Keratinocyte (primary cell): ENCODE measurements at regions not wholly inside any gene's neighbourhood (a gene's known extent, or its start where the extent isn't known, plus 50 kb on each side); places are given as distances from the start of the nearest gene placed in this dataset.

Experiments used
- DNase-seq: peaks from one replicate; pipeline ENCODE4 v3.0.0-alpha.2; 2011; ENCODE audit warnings: low read depth, missing footprints, low spot score
- FAIRE-seq: peaks from 2 replicates; lab custom pipeline; 2011; peaks lifted over from hg19 to GRCh38; lab: Jason Lieb, UNC
- H2AFZ ChIP-seq: 2 replicates; pipeline ENCODE4 v1.6.0; 2012; ENCODE audit warnings: low read length, control low read depth, inconsistent platforms; ENCODE audit not compliant: control insufficient read depth
- H3K27ac ChIP-seq: 2 replicates; pipeline ENCODE4 v1.5.1; 2011; ENCODE audit warnings: low read length; ENCODE audit not compliant: control insufficient read depth, insufficient read depth
- H3K27me3 ChIP-seq: 3 replicates; pipeline ENCODE4 v1.6.0; 2011; ENCODE audit warnings: low read length; ENCODE audit not compliant: control insufficient read depth, insufficient read depth; ENCODE audit errors: extremely low read depth
- H3K36me3 ChIP-seq, 2 experiments: 2 replicates in 1 of 2; 3 replicates in 1 of 2; pipeline ENCODE4 v1.5.1; 2011; ENCODE audit warnings: low read length in 2 of 2, mild to moderate bottlenecking in 1 of 2; ENCODE audit not compliant: control insufficient read depth in 2 of 2, insufficient read depth in 2 of 2; ENCODE audit errors: extremely low read depth in 1 of 2
- H3K4me1 ChIP-seq: 3 replicates; pipeline ENCODE4 v1.5.1; 2011; ENCODE audit warnings: low read length; ENCODE audit not compliant: control insufficient read depth, insufficient read depth; ENCODE audit errors: extremely low read depth
- H3K4me2 ChIP-seq: 3 replicates; pipeline ENCODE4 v1.6.0; 2011; ENCODE audit warnings: low read depth, low read length; ENCODE audit not compliant: control insufficient read depth, insufficient read depth; ENCODE audit errors: extremely low read depth
- H3K4me3 ChIP-seq, 3 experiments: fragments of 200-600 bp in 1 of 3; sonication (generic) in 1 of 3; 2 replicates in 2 of 3; 3 replicates in 1 of 3; pipeline ENCODE4 v1.5.1; 2011 to 2016; ENCODE audit warnings: low read length in 3 of 3, mild to moderate bottlenecking in 3 of 3, control low read depth in 2 of 3, inconsistent platforms in 1 of 3, low read depth in 1 of 3, mixed read lengths in 1 of 3, mixed run types in 1 of 3, moderate library complexity in 1 of 3; ENCODE audit not compliant: control insufficient read depth in 2 of 3, insufficient read depth in 2 of 3; ENCODE audit errors: extremely low read depth in 1 of 3
- H3K79me2 ChIP-seq: 2 replicates; pipeline ENCODE4 v1.6.0; 2012; ENCODE audit warnings: low read length; ENCODE audit not compliant: control insufficient read depth, insufficient read depth
- H3K9ac ChIP-seq: 3 replicates; pipeline ENCODE4 v1.6.0; 2011; ENCODE audit warnings: low read length; ENCODE audit not compliant: control insufficient read depth, insufficient read depth; ENCODE audit errors: extremely low read depth
- H3K9me1 ChIP-seq: 3 replicates; pipeline ENCODE4 v1.6.0; 2011; ENCODE audit warnings: low read length; ENCODE audit not compliant: control insufficient read depth, insufficient read depth; ENCODE audit errors: extremely low read depth
- H3K9me3 ChIP-seq: 2 replicates; pipeline ENCODE4 v1.5.1; 2012; ENCODE audit warnings: low read depth, low read length; ENCODE audit not compliant: control insufficient read depth
- H4K20me1 ChIP-seq: 3 replicates; pipeline ENCODE4 v1.6.0; 2011; ENCODE audit warnings: low read length; ENCODE audit not compliant: control insufficient read depth, insufficient read depth; ENCODE audit errors: extremely low read depth
- CTCF ChIP-seq, 3 experiments: IDR thresholded peaks in 1 of 3; conservative IDR thresholded peaks in 1 of 3; optimal IDR thresholded peaks in 1 of 3; 2 replicates in 2 of 3; 3 replicates in 1 of 3; pipeline versions ENCODE3 to v1.5.1; 2011; ENCODE audit warnings: low read length in 3 of 3, mild to moderate bottlenecking in 3 of 3, moderate library complexity in 2 of 3, control low read depth in 1 of 3, inconsistent platforms in 1 of 3; ENCODE audit not compliant: insufficient read depth in 2 of 3; ENCODE audit errors: extremely low read depth in 1 of 3
- EZH2 ChIP-seq: IDR thresholded peaks from one replicate; pipeline ENCODE4 v1.6.1; 2012; ENCODE audit warnings: inconsistent platforms, mild to moderate bottlenecking, low read length, moderate library complexity
- dilution Hi-C: fragments of 300-500 bp; cut with MboI; formaldehyde crosslinking; loops from one replicate; pipeline ENCODE4 v1.7.0; 2020; ENCODE audit warnings: low sequenced_read_pairs; ENCODE audit not compliant: extremely low pct_ligation_motif_present

- Histone ChIP-seq H3K27me3 (no peaks in the 10 kb centered on the region), H3K4me3 (no peak overlapping the region), H3K27ac (no peak overlapping the region), H4K20me1 (no peaks in the 10 kb centered on the region), H3K36me3 (no peaks in the 10 kb centered on the region), H2AFZ (no peak overlapping the region), H3K9me1 (no peaks in the 10 kb centered on the region), H3K9ac (no peak overlapping the region), H3K4me1 (no peaks in the 10 kb centered on the region), H3K79me2 (no peaks in the 10 kb centered on the region), H3K9me3 (no peaks in the 10 kb centered on the region), H3K4me2 (no peak overlapping the region)
- dilution Hi-C loops: no loop called here
- no peak for TF ChIP-seq EZH2
- TF ChIP-seq CTCF (optimal IDR thresholded peaks at IDR 0.05 in 1 of 3, IDR thresholded peaks at IDR 0.05 in 1 of 3, conservative IDR thresholded peaks at IDR 0.05 in 1 of 3; ENCODE audit: extremely low read depth in 1 of 3, insufficient read depth in 2 of 3, low read length in 3 of 3): no peak
- FAIRE-seq (no peak), DNase-seq (no peak)
Measured at GRCh38 chr15:87631775-87632174, 624.8 kb downstream of the NTRK3 start.

GRCh38 chr15:87631093-87631492 is 625.4 kb downstream of the NTRK3 start:
- Histone ChIP-seq H3K27ac (no peak overlapping the region), H3K79me2 (no peaks in the 10 kb centered on the region), H3K9me1 (no peaks in the 10 kb centered on the region), H2AFZ (no peak overlapping the region), H3K9me3 (no peaks in the 10 kb centered on the region), H3K4me3 (no peak overlapping the region), H3K4me2 (no peak overlapping the region), H3K9ac (no peak overlapping the region), H3K36me3 (no peaks in the 10 kb centered on the region), H3K27me3 (no peaks in the 10 kb centered on the region), H4K20me1 (no peaks in the 10 kb centered on the region), H3K4me1 (no peaks in the 10 kb centered on the region)
- dilution Hi-C loops: no loop called here
- FAIRE-seq: no peak
- no peak for TF ChIP-seq EZH2
- no peak for TF ChIP-seq CTCF (optimal IDR thresholded peaks at IDR 0.05 in 1 of 3, IDR thresholded peaks at IDR 0.05 in 1 of 3, conservative IDR thresholded peaks at IDR 0.05 in 1 of 3; ENCODE audit: extremely low read depth in 1 of 3, insufficient read depth in 2 of 3, low read length in 3 of 3)
- no peak for DNase-seq
